Right lung (tissue), 2 donors: ENCODE measurements at regions not wholly inside any gene's neighbourhood (a gene's known extent, or its start where the extent isn't known, plus 50 kb on each side); places are given as distances from the start of the nearest gene placed in this dataset.
"Not testable (repeated sequence)": the region's sequence is repeated elsewhere in the genome, so short reads cannot be mapped to it uniquely, and the experiment has no call there.

ENCODE experiments used
- DNase-seq, 2 donors: peaks; one replicate each; pipeline ENCODE4 v3.0.0-alpha.2; 2013

GRCh38 chr5:123294544-123294943 lies 128.7 kb downstream of the CEP120 start:
- no peak for DNase-seq

- no peak for DNase-seq
These were observed 134.0 kb downstream of the CEP120 start for GRCh38 chr5:123289210-123289609.

- DNase-seq: no peak
These were observed 135.3 kb downstream of the CEP120 start for GRCh38 chr5:123287881-123288280.

- DNase-seq: no peak
These were observed 136.3 kb downstream of the CEP120 start for GRCh38 chr5:123286891-123287290.

- peak; percentile 61 to 66 for DNase-seq
These were observed 137.8 kb downstream of the CEP120 start for GRCh38 chr5:123285122-123286023.

GRCh38 chr5:123283499-123283898 lies 139.7 kb downstream of the CEP120 start:
- DNase-seq: no peak

GRCh38 chr5:123283031-123283430 lies 140.2 kb downstream of the CEP120 start:
- no peak for DNase-seq

- no peak for DNase-seq
These were observed 140.8 kb downstream of the CEP120 start for GRCh38 chr5:123282444-123282843.

- DNase-seq: not testable (repeated sequence)
These were observed 142.3 kb downstream of the CEP120 start for GRCh38 chr5:123280854-123281253.

- no peak for DNase-seq
These were observed 144.1 kb downstream of the CEP120 start for GRCh38 chr5:123279136-123279535.

GRCh38 chr5:123278284-123278683 lies 144.9 kb downstream of the CEP120 start:
- no peak for DNase-seq

GRCh38 chr5:123273984-123274383 lies 149.2 kb downstream of the CEP120 start:
- DNase-seq: no peak

- no peak for DNase-seq
These were observed 150.1 kb downstream of the CEP120 start for GRCh38 chr5:123273095-123273494.

- DNase-seq: no peak
These were observed 153.4 kb downstream of the CEP120 start for GRCh38 chr5:123269851-123270250.

GRCh38 chr5:123269436-123269835 lies 153.8 kb downstream of the CEP120 start:
- no peak for DNase-seq

- DNase-seq: no peak
These were observed 156.8 kb downstream of the CEP120 start for GRCh38 chr5:123266365-123266764.

GRCh38 chr5:123265551-123265950 lies 157.7 kb downstream of the CEP120 start:
- no peak for DNase-seq

GRCh38 chr5:123264394-123264793 lies 158.8 kb downstream of the CEP120 start:
- DNase-seq: no peak

GRCh38 chr5:123263859-123264258 lies 159.3 kb downstream of the CEP120 start:
- no peak for DNase-seq

GRCh38 chr5:123262216-123262823 lies 160.9 kb downstream of the CEP120 start:
- peak in 1 of 2 donors; percentile 52 for DNase-seq

- no peak for DNase-seq
These were observed 161.5 kb downstream of the CEP120 start for GRCh38 chr5:123261752-123262151.

GRCh38 chr5:123249446-123249845 lies 160.4 kb downstream of the PRDM6 start:
- DNase-seq: no peak

- no peak for DNase-seq
These were observed 156.6 kb downstream of the PRDM6 start for GRCh38 chr5:123245689-123246088.
